ENCODE measurements at regions not wholly inside any gene's neighbourhood (a gene's known extent, or its start where the extent isn't known, plus 50 kb on each side); places are given as distances from the start of the nearest gene placed in this dataset.
"Not testable (repeated sequence)": the region's sequence is repeated elsewhere in the genome, so short reads cannot be mapped to it uniquely, and the experiment has no call there.

DNA sequence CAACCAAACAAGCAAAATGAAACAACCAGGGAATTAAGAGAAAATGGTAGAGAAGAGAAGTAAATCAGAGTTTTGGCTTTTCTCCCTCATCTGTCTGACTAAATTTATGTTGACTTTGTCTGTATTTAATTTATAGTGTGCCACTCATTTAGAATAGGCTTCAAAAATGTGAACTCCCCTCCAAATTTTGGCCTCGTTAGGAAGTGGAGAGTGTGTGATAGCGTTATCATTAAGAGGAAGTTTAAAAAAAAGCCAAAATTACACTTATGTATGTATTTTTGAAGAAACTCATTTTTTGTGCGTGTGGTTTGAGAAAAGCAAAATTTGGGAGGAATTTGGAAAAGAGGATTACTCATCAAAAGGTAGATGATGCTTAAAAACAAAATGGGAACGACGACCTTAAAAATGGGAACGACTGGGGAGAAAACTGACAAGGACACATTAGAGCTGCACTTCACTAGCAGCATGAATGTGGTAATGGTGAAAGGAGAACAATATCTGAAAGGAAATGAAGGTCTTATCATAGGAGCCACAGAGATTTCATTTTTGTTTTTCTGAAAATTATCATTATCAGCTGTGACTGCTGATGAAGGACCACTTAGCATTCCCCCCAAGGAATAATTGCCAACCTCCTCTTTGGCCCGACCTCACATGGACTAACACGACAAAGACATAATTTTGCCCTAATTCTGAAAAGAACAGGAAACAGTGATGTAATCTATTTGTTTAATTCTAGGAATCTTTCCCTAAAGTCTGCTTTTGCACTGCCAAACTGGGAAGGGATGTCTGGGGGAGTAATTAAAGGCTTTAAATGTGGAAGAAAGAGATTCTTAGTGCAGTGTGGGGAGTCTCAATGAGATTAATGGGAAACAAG, 163.2 kb upstream of the P2RY1 start:
- no peak for DNase-seq

DNA sequence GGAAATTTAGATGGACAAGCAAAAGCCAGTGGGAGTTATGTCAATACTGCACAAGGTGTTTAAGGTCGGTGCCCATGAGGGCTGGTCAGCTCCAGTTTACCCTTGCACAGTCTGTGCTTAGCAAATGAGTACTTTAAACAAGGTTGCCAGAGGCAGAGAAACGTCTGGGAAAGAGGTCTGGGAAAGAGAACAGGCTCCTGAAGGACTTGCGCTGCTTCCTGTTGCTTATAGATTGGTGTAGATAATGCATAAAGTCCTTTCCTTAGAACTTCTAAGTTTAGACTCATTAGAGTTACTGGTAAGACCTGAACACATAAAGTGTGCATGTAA, 162.6 kb upstream of the P2RY1 start:
- no peak for DNase-seq

DNA sequence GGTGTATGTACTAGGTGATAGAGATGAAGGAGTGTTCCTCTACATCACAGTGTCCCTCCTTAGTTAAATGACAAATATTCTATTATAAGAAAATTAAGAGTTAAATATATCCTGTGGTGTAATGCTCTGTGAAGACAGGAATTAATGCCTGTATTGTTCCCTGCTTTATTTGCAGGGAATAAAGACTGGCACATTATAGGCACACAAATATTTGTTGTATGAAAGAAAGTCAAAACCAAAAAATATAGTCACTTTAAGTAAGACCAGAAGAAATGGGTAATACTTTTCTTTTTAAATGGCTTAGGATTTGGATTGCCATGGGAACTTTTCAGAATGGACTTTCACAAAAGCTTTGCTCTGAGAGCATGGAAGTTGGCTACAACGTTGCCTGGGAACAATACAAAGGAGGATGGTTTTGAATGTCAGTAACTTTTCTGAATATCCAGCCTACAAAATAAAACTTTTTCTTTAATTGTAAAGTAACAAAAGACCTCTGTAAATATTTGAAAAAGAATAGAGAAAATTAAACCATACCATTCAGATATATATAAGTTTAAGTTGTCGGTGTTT, 158.0 kb upstream of the P2RY1 start:
- DNase-seq, result no peak

DNA sequence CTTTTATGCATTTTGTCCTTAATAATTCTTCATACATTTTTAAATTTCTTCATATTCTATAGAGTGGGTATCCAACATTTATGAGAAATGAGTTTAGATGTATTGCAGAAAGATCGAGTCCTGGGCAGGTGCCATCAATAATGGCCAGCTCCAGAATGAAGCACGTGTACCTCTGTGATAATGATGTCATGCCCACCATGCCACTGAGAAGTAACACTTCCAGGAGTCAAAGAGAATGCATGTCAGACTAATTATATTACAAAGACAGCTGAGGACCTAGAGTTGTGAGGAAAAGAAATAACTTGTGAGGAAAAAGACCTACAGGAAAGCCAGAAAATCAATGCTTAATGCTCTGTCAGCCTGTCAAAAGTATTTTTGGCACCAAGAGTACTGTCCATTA, 157.4 kb upstream of the P2RY1 start:
- DNase-seq, result no peak

DNA sequence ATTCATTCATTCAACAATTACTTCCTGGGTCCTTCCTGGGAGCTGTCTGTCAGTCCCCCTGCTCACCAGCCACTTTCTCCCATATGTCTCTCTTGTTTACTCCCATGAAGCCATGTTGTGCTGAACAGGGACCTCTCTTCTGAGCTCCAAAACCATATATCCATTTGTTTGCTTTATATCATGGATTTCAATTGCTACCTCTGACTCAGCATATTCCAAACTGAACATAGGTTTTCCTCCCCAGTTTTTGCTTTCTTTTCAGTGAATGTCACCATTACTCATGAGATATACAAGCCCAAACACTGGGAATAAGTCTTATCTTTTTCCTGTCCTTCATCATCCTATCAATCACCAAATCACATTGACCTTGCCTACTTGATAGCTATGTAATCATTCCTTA, 152.5 kb upstream of the P2RY1 start:
- DNase-seq, result no peak

DNA sequence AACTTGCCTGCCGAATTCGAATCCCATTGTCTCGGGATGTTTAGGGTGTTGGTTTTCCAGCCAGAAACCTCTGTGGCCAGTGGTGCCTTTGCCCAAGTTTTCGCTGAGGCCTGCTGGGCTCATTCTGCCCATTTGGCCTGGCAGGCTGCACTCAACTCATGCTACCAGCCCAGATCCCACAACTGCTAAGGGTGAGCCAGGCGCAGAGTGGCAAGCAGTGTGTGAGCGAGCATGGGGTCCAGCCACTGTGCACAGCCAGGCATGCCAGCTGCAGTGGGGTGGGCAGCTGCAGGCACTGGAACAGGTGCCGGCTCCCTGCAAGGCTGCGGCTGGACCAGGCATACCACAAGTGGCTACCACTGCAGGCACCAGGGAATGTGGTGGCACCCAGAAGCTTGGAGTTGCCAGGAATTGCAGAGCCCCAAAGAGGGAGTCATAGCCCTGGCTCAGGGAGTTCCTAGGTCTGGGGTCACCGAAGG, 151.4 kb upstream of the P2RY1 start:
- DNase-seq, result no peak

DNA sequence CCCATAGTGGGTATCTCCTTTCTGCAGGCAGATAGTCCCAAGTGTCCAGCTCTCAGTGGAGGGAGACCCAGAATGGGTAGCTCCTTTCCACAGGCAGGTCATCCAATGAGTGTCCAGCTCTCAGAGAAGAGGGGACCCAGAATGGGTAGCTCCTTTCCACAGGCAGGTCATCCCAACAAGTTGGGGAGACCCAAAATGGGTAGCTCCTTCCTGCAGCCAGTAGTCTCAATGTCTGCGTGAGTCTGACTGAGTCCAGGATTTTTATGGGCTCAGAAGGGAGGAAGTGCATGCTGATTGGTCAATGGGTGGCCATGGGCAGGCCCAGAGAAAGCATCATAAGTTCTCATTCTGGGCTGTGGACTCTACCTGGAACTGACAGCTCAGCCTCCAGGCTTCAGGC, 150.7 kb upstream of the P2RY1 start:
- DNase-seq, result no peak

DNA sequence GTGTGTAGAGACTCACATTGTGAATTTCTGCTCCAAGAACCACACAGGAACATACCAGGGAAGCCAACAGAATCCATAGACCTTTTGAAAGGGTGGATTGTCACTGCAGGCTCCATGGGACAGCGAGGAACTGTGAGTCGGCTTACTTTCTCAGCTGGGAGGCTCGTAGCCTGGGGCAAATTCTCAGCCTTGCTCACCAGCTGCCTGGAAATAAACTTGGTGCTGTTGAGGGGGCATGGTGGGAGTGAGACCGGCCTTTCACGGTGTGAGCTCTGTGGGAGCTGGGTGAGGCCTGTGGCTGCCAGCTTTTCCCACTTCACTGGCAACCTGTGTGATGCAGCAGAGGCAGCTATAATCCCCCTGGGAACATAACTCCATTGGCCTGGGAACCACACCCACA, 146.6 kb upstream of the P2RY1 start:
- no peak for DNase-seq

DNA sequence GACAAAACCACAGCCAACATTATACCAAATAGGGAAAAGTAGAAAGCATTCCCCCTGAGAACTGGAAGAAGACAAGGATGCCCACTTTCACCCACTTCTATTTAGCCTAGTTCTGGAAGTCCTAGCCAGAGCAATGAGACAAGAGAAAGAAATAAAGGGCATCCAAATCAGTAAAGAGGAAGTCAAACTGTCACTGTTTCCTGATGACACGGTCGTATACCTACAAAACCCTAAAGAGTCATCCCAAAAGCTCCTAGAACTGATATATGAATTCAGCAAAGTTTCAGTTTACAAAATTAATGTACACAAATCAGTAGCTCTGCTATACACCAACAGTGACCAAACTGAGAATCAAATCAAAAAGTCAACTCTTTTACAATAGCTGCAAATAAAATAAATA, 142.6 kb upstream of the P2RY1 start:
- not testable (repeated sequence) for DNase-seq

DNA sequence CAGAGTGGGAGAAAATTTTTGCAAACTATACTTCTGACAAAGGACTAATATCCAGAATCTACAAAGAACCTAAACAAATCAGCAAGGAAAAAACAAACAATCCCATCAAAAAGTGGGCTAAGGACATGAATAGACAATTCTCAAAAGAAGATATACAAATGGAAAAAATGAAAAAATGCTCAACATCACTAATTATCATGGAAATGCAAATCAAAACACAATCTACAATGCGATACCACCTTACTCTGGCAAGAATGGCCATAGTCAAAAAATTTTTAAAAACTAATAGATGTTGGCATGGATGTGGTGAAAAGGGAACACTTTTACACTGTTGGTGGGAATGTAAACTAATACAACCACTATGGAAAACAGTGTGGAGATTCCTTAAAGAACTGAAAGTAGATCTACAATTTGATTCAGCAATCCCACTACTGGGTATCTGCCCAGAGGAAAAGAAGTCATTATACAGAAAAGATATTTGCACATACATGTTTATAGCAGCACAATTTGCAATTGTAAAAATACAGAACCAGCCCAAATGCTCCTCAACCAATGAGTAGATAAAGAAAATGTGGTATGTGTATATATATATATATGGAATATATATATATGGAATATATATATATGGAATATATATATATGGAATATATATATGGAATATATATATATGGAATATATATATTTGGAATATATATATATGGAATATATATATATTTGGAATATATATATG, 141.2 kb upstream of the P2RY1 start:
- DNase-seq, result not testable (repeated sequence)

DNA sequence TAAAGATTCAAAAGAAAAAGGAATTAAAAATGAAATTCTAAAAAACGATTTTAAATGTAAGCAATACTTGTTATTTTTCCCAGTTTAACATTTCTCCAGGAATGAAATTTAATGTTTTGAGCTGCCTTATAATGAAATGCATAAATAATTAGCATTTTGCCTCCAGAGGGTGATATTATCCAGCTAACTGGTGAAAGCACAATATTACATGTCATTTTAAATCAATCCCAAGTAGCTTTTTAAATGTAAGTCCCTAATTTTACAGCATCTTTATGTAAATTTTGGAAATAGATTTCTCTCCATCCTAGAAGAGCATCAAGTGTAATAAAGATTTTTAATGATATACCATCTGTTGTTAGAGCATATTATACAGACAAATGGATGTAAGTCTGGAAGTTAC, 139.1 kb upstream of the P2RY1 start:
- DNase-seq, result no peak

DNA sequence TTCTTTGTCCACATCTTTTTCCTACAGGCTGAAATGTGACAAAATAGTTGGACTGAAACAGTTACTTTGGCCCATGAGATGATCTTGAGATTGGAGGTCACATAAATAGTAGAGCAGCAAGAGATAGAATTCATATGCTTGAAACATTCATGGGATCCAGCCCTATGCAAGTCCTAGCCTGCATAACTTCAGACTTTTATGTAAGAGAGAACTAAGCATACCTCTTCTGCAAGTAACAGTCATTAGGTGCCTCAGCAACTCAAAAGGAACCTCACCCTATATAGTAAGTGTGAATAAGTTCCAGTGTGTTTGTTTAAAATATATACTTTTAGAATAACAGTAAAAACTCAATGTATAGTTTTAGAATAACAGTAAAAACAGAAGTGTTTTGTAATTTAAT, 138.0 kb upstream of the P2RY1 start:
- DNase-seq, result no peak

DNA sequence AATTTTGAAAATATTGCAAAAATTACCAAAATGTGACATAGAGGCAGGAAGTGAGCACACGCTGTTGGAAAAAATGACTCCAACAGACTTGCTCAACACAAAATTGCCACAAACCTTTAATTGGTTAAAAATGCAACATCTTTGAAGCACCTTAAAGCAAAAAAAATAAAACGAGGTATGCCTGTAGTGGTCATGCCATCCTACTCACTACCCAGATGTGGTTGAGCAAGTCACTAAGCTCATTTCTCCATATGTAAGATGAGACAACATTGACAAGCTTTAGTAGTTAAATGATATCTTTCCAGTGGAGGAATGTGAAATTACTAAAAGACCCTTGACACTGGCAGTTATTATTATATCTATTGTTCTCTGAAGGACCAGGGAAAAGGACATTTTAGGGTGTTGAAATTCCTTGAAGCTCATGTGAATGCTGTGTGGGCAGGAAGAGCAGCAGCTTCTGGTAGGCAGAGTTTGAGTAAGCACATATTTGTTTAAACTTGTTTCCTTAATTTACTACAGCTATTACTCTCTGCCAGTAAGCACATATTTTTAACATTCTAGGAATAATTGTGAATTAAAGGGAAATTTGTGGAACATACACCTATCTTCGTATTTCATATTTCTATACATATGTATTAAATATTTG, 131.6 kb upstream of the P2RY1 start:
- no peak for DNase-seq

DNA sequence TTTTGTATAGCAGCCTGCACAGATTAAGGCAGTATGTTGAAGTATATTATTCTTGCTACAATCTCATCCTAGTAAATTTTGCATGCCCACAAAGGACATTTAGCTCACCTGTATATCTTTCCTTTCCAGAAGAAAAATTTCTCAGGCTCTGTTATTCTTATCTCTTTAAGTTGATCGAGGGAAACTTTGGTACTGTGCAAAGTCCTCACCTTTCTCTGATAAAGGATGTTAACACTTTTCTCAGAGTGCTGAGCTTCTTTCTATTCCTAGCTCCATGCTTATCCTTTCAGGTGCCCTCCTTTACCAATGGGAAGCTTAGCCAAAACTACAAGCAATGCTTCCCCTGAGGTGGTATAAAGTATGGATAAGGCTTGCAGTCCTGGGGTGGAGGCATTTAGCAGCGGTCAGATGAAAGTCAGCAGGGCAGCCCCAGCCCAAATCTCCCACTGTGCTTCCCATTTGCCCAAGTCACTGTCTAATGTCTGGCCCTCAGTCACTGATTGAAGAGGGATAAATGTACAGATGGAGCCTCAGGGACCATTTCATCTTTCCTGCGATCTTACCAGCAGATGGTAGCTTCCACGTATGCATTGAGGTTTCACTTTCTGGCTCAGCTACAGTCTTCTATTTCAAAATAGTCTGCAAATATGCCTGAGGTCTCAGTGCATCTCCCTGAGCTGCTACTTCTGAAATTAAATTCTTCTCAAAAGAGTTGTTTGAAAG, 127.8 kb upstream of the P2RY1 start:
- no peak for DNase-seq

DNA sequence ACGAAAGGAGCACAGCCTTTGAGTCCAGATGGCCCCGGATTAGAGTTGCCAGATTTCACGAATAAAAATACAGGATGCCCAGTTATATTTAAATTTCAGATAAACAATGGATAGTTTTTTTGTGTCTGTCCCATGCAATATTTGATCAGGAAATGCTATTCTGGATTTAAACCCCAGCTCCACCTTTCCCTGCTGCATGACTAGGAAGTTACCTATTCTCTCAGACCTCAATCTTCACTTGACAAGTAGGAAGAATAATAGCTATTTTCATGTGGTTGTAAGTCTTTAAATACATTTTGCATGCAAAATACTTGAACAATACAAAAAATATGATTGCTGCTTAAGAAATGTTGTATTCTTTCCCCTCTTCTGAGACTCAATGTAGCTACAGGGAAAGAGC, 125.3 kb upstream of the P2RY1 start:
- DNase-seq, result no peak

DNA sequence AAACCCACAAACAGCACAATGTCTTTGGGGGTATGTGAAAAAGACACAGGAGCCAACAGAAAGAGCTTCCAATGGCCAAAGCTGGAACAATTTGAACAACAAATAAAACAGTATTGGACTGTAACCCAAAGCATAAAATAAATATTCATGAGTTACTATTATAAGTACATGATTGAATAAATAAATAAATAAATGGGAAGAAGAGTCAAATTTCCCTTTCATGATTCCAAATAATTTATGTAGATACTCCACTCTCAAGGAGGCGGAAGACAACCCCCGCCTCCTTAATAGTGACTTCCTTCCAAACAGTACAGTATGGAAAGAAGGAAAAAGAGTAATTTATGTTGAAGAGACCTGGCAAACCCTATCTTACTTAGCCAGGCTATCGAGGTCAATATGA, 124.4 kb upstream of the P2RY1 start:
- DNase-seq, result no peak

DNA sequence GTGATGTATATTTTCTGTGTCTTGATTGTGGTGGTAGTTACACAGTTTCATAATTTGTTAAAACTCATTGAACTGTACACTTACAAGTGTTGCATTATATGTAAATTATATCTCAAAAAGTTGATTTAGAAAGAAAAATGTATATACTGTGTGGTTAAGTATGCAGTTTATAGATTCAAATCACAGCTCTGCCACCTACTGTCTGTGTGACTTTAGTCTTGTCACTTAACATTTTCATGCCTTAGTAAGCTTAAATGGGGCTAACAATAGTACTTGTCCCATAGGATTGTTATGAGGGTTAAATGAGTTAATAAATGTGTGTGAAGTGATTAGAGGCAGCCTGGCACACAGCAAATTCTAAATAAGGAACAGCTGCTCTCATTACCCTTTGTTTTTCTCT, 120.9 kb upstream of the P2RY1 start:
- no peak for DNase-seq

DNA sequence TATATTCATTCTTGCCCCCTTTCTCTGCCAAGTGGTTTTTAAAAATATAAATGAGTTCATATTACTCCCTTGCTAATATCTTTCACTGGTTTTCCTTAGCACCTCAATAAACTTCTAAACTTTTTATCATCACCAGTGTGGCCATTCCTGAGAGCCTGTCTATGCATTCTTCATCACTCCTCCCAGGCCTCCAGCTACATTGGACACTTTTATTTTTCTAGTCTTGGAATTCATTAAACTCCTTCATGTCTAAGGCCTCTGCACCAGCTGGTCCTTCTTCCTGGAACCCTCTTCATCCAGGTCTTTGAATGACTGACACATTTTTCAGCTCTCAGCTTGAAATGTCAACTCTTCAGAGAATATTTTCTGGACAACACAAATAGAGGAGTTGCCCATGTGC, 120.4 kb upstream of the P2RY1 start:
- DNase-seq, result no peak

DNA sequence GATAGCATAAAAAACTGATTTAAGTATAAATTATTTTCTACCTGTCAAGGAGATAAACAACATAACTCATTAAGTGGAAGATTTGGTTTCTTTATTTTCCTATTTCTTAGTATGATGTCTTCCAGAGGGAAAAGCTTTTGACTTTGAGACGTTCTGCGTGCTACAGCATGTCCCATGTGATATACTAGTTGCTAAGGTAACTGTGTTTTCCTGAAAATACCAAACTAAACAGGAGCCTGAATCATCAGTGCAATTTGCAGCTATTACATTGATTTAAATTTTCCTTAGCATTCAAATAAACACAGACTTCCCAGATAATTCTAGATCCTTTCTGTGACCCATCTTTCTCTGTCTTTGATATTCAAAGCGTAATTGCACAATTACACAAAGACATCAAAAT, 117.7 kb upstream of the P2RY1 start:
- no peak for DNase-seq

DNA sequence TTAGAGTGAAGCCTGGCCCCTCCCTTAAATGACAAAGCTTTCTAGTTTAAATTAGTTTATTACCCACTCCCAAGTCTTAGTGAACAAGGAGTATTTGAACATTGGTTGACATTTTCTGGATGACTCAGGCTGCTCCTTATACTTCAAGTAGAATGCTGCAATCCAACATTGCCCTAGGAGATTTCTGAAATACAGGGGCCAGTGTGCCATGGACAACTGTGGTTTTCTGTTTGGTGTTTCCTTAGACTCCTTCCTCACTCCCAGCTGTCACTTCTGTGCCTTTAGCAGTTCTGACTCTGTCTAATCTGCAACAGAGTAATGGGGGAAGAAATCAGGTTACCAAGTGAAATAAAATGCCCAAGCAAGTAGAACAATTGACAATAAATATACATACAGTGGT, 116.1 kb upstream of the P2RY1 start:
- DNase-seq, result no peak

DNA sequence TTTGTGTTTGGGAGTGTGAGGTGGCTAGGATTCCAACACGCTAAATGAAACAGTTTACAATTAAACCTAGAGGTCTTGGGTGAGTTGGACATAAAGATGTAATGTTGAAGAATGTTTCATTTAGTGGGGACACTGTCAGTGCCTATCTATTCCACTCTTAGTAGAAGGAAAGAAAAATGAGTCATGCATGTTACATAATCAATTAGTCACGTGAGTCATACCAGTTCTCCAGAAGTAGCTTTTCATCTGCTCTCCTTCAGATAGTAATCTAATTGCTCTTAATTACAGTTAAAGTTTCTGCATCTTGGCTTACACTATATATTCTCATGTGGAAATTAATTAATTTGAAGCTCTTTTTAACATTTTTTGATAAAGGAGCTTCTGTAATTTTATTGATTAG, 115.7 kb upstream of the P2RY1 start:
- no peak for DNase-seq

DNA sequence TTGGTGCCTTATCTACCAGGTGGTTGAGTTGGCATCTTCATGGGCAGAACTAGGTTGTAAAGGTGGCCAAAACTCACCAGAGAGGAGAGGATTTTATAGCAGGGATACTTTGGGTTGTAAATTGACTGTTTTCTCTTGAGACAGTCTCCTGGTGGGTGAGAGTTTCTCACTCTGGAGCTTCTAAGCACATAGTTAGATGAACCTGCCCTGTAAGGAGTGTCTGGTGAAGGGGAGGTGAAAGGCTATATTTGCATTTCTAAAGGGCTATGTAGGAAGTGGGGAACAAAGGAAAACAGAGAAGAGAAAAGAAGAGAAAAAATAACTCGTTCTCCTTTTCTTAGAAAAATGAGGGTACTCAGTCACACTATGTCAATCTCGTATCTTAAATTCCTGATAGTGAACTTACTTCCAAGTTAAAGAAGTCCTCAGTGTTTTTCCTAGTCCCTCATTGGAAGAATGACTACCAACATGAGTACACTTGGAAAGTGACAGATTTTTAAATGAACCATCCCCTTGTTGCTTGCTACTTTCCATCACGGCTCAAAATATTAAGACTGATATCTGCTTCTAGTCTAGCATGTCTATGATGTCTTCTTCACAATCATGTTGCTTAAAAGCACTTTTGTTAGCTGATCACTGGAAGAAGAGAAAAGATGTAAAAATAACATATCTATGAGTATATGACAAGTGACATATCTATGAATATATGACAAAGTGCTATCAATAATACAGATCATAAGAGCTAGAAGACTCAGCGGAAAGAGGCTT, 113.8 kb upstream of the P2RY1 start:
- no peak for DNase-seq
